Endothelial cell of umbilical vein (primary cell): ENCODE measurements at regions not wholly inside any gene's neighbourhood (a gene's known extent, or its start where the extent isn't known, plus 50 kb on each side); places are given as distances from the start of the nearest gene placed in this dataset.

Source experiments
- BruUV-seq: library from RNA; stranded (reverse); fragments of 400-500 nt; replicated peaks from 2 replicates; lab custom pipeline; 2021; lab: Mats Ljungman, UMichigan
- CTCF ChIA-PET: fragments of 300-600, 350-600 bp; sonication (Branson Sonifier 250); formaldehyde crosslinking; loops from one replicate; lab custom pipeline; 2021; ENCODE audit warnings: antibody characterized with exemption, inconsistent platforms; lab: Charles Lee
- POLR2A ChIA-PET: fragments of 300-600, 350-600 bp; sonication (Branson Sonifier 250); formaldehyde crosslinking; loops from one replicate; lab custom pipeline; 2021; ENCODE audit warnings: antibody characterized with exemption, inconsistent platforms; lab: Charles Lee
- DNase-seq: peaks from one replicate; pipeline ENCODE4 v3.0.0-alpha.2; 2011; ENCODE audit warnings: low read depth, low spot score
- FAIRE-seq: peaks from 2 replicates; lab custom pipeline; 2011; peaks lifted over from hg19 to GRCh38; lab: Jason Lieb, UNC
- H2AFZ ChIP-seq: 2 replicates; pipeline ENCODE4 v1.6.0; 2012; ENCODE audit warnings: low read depth, low read length, control low read depth, inconsistent platforms
- H3K27ac ChIP-seq: 2 replicates; pipeline ENCODE4 v1.5.1; 2011; ENCODE audit warnings: low read depth, mild to moderate bottlenecking, control low read depth, low read length, moderate library complexity; ENCODE audit not compliant: insufficient read depth
- H3K27me3 ChIP-seq, 2 experiments: 2 replicates each; pipeline versions ENCODE4 v1.6.0 to v1.6.1; 2011; ENCODE audit warnings: low read length in 2 of 2, mixed read lengths in 1 of 2; ENCODE audit not compliant: control insufficient read depth in 2 of 2, insufficient read depth in 2 of 2
- H3K36me3 ChIP-seq, 2 experiments: 2 replicates in 1 of 2; 3 replicates in 1 of 2; pipeline ENCODE4 v1.5.1; 2011; ENCODE audit warnings: low read length in 2 of 2, mild to moderate bottlenecking in 1 of 2, moderate library complexity in 1 of 2; ENCODE audit not compliant: control insufficient read depth in 2 of 2, insufficient read depth in 2 of 2; ENCODE audit errors: extremely low read depth in 1 of 2
- H3K4me1 ChIP-seq: 3 replicates; pipeline ENCODE4 v1.5.1; 2011; ENCODE audit warnings: mild to moderate bottlenecking, low read length; ENCODE audit not compliant: control insufficient read depth, insufficient read depth; ENCODE audit errors: extremely low read depth
- H3K4me2 ChIP-seq: 2 replicates; pipeline ENCODE4 v1.6.1; 2011; ENCODE audit warnings: low read length, control low read depth, mixed read lengths; ENCODE audit not compliant: insufficient read depth
- H3K4me3 ChIP-seq, 3 experiments: fragments of 200-600 bp in 1 of 3; sonication (generic), shearing (Covaris generic) in 1 of 3; replicated peaks in 1 of 3; 2 replicates each; pipeline ENCODE4 v1.5.1; 2011 to 2016; ENCODE audit warnings: control low read depth in 3 of 3, low read length in 3 of 3, mild to moderate bottlenecking in 2 of 3, inconsistent platforms in 1 of 3, low read depth in 1 of 3, moderate library complexity in 1 of 3; ENCODE audit not compliant: insufficient read depth in 1 of 3
- H3K79me2 ChIP-seq: 2 replicates; pipeline ENCODE4 v1.6.0; 2012; ENCODE audit warnings: low read length, inconsistent platforms; ENCODE audit not compliant: control insufficient read depth, insufficient read depth
- H3K9ac ChIP-seq: replicated peaks from 2 replicates; pipeline ENCODE3; 2011; ENCODE audit warnings: low read length, control low read depth; ENCODE audit not compliant: insufficient read depth; ENCODE audit errors: extremely low read depth
- H3K9me1 ChIP-seq: replicated peaks from 3 replicates; pipeline ENCODE4 v1.6.0; 2011; ENCODE audit warnings: mild to moderate bottlenecking, low read length; ENCODE audit not compliant: control insufficient read depth, insufficient read depth; ENCODE audit errors: extremely low read depth
- H3K9me3 ChIP-seq: replicated peaks from 2 replicates; pipeline ENCODE4 v1.5.1; 2012; ENCODE audit warnings: low read length, inconsistent platforms; ENCODE audit not compliant: control insufficient read depth, insufficient read depth
- H4K20me1 ChIP-seq: replicated peaks from 2 replicates; pipeline ENCODE3; 2011; ENCODE audit warnings: mild to moderate bottlenecking, low read length; ENCODE audit not compliant: control insufficient read depth, insufficient read depth; ENCODE audit errors: extremely low read depth
- EZH2 ChIP-seq: IDR thresholded peaks from 2 replicates; pipeline ENCODE4 v1.6.1; 2012; ENCODE audit warnings: borderline replicate concordance, low read depth, mild to moderate bottlenecking, moderate library complexity, low read length, inconsistent platforms; ENCODE audit not compliant: severe bottlenecking
- FOS ChIP-seq: IDR thresholded peaks from 2 replicates; pipeline ENCODE4 v1.6.1; 2011; ENCODE audit warnings: mild to moderate bottlenecking, low read length, moderate library complexity, borderline replicate concordance; ENCODE audit not compliant: insufficient read depth
- GATA2 ChIP-seq: IDR thresholded peaks from 2 replicates; pipeline ENCODE4 v1.7.0; 2011; ENCODE audit warnings: low read depth, mild to moderate bottlenecking, moderate library complexity, mixed read lengths, low read length; ENCODE audit not compliant: insufficient read length, insufficient read depth
- JUN ChIP-seq: IDR thresholded peaks from 2 replicates; pipeline ENCODE4 v1.6.1; 2011; ENCODE audit warnings: borderline replicate concordance, low read depth; ENCODE audit not compliant: insufficient read length, insufficient read depth
- MAX ChIP-seq: IDR thresholded peaks from 2 replicates; pipeline ENCODE4 v1.6.1; 2011; ENCODE audit not compliant: insufficient read depth, insufficient read length
- MYC ChIP-seq: IDR thresholded peaks from one replicate; pipeline ENCODE4 v1.6.1; 2011; ENCODE audit warnings: mild to moderate bottlenecking, low read depth, low read length
- POLR2A ChIP-seq: IDR thresholded peaks from 2 replicates; pipeline ENCODE4 v1.6.1; 2012; ENCODE audit warnings: low read depth, mild to moderate bottlenecking, control low read depth, low read length
- POLR2AphosphoS5 ChIP-seq: IDR thresholded peaks from 2 replicates; pipeline ENCODE4 v1.6.1; 2012; ENCODE audit warnings: low read depth, mild to moderate bottlenecking, control low read depth, low read length, moderate library complexity; ENCODE audit not compliant: insufficient read depth
- dilution Hi-C: fragments of 300-500 bp; cut with MboI; formaldehyde crosslinking; loops from one replicate; pipeline ENCODE4 v1.15.0; 2019; ENCODE audit warnings: low sequenced_read_pairs; ENCODE audit not compliant: extremely low pct_ligation_motif_present
- intact Hi-C: fragments of 100-400 bp; cut with micrococcal nuclease; formaldehyde crosslinking; loops from one replicate; pipeline ENCODE4 v1.10.0; 2022
- TF ChIP-seq, protein P1 (sequence below), 2 donors: IDR thresholded peaks; 1 replicate in 1 of 2; 2 replicates in 1 of 2; pipeline ENCODE4 v1.5.1; 2011; ENCODE audit warnings: low read length in 2 of 2, mild to moderate bottlenecking in 2 of 2, moderate library complexity in 2 of 2, control low read depth in 1 of 2, inconsistent platforms in 1 of 2, low read depth in 1 of 2; ENCODE audit not compliant: insufficient read depth in 1 of 2; ENCODE audit errors: extremely low read depth in 1 of 2

- Histone ChIP-seq H3K4me2 (no peak overlapping the region), H3K4me3 (no peak overlapping the region), H3K9ac (no peak overlapping the region), H3K9me1 (no peaks in the 10 kb centered on the region), H3K27ac (no peak overlapping the region), H3K9me3 (no peaks in the 10 kb centered on the region), H4K20me1 (no peaks in the 10 kb centered on the region), H3K27me3 (no peaks in the 10 kb centered on the region), H3K36me3 (no peaks in the 10 kb centered on the region), H3K79me2 (no peaks in the 10 kb centered on the region), H3K4me1 (no peaks in the 10 kb centered on the region), H2AFZ (no peak overlapping the region)
- DNase-seq (no peak), FAIRE-seq (no peak)
- TF ChIP-seq MYC: no peak
- TF ChIP-seq POLR2A: no peak
- no peak for TF ChIP-seq EZH2
- no peak for TF ChIP-seq FOS
- no peak for TF ChIP-seq POLR2AphosphoS5
- no peak for TF ChIP-seq JUN
- TF ChIP-seq MAX: no peak
- TF ChIP-seq GATA2: no peak
- TF ChIP-seq, protein P1, sequence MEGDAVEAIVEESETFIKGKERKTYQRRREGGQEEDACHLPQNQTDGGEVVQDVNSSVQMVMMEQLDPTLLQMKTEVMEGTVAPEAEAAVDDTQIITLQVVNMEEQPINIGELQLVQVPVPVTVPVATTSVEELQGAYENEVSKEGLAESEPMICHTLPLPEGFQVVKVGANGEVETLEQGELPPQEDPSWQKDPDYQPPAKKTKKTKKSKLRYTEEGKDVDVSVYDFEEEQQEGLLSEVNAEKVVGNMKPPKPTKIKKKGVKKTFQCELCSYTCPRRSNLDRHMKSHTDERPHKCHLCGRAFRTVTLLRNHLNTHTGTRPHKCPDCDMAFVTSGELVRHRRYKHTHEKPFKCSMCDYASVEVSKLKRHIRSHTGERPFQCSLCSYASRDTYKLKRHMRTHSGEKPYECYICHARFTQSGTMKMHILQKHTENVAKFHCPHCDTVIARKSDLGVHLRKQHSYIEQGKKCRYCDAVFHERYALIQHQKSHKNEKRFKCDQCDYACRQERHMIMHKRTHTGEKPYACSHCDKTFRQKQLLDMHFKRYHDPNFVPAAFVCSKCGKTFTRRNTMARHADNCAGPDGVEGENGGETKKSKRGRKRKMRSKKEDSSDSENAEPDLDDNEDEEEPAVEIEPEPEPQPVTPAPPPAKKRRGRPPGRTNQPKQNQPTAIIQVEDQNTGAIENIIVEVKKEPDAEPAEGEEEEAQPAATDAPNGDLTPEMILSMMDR (IDR thresholded peaks at IDR 0.05; ENCODE audit: extremely low read depth in 1 of 2, insufficient read depth in 1 of 2, low read depth in 1 of 2, low read length in 2 of 2): no peak
- ChIA-PET CTCF (no interaction called here), POLR2A (no interaction called here)
- intact Hi-C loops: no loop called here
- dilution Hi-C loops: no loop called here
- no TSS peak for BruUV-seq
Measured at GRCh38 chr4:174012135-174012885, 271.2 kb downstream of the FBXO8 start.
